Esophagus muscularis mucosa (tissue), 4 donors: ENCODE measurements at regions not wholly inside any gene's neighbourhood (a gene's known extent, or its start where the extent isn't known, plus 50 kb on each side); places are given as distances from the start of the nearest gene placed in this dataset.

ENCODE experiments used
- CTCF ChIP-seq, 3 experiments: fragments of 200-600 bp in 2 of 3; fragments of 450-650 bp in 1 of 3; sonication (generic) in 2 of 3; IDR thresholded peaks; one replicate each; pipeline ENCODE4 v1.5.1; 2017 to 2019; ENCODE audit warnings: antibody characterized with exemption in 3 of 3, mild to moderate bottlenecking in 2 of 3, moderate library complexity in 1 of 3
- EP300 ChIP-seq: sonication (generic); formaldehyde crosslinking; IDR thresholded peaks from one replicate; pipeline ENCODE4 v1.6.1; 2017; ENCODE audit warnings: antibody characterized with exemption
- POLR2A ChIP-seq: fragments of 450-650 bp; IDR thresholded peaks from one replicate; pipeline ENCODE4 v1.6.1; 2017; ENCODE audit warnings: antibody characterized with exemption, moderate library complexity, mild to moderate bottlenecking, low read depth
- POLR2AphosphoS5 ChIP-seq, 2 donors: sonication (generic); formaldehyde crosslinking; IDR thresholded peaks; one replicate each; pipeline ENCODE4 v1.6.1; 2017; ENCODE audit warnings: antibody characterized with exemption in 2 of 2

GRCh38 chr2:157158111-157158510 is 99.4 kb upstream of the GALNT5 start:
- no peak for TF ChIP-seq POLR2AphosphoS5 (IDR thresholded peaks at IDR 0.05)
- TF ChIP-seq POLR2A: no peak
- no peak for TF ChIP-seq CTCF (IDR thresholded peaks at IDR 0.05)
- TF ChIP-seq EP300: no peak
